ENCODE measurements at regions not wholly inside any gene's neighbourhood (a gene's known extent, or its start where the extent isn't known, plus 50 kb on each side); places are given as distances from the start of the nearest gene placed in this dataset.
"Not testable (repeated sequence)": the region's sequence is repeated elsewhere in the genome, so short reads cannot be mapped to it uniquely, and the experiment has no call there.

DNA sequence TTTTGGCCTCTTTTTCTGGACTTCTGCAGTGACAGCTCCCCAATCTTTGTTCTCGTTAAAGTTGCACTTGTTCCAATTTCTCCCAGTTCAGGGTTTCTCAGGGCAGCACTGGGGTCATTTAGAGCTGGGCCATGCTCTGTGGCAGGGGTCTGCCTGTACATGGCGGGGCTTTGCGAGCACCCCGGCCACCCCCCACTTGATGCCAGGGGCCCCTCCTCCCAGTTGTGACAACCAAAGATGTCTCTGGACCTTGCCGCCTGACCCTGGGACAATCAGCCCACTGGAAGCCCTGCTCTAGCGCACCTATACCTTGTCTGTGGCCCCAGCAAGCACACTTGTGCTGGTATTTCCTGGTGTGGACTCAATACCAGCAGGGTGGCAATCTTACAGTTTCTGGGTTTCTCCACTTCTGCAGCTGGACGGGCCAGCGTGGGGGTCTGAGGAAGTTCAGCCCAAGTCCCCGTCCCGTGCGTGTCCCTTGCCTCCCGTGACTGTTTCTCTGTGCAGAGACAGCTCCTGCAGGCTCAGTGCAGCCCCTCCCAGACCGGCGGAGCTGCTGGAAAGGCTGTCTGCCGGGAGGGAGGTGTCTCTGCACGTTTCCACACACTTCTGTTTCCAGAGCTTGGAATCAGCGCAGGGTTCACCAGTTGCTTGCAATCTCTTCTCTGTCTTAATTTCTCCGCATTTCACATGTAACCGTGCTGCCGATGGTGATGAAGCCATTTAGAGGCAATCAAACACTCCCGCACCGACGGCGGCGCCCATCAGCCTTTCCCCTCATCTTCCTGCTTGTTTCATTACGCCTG is 1328.9 kb downstream of the BRD1 start:
- DNase-seq: no peak

DNA sequence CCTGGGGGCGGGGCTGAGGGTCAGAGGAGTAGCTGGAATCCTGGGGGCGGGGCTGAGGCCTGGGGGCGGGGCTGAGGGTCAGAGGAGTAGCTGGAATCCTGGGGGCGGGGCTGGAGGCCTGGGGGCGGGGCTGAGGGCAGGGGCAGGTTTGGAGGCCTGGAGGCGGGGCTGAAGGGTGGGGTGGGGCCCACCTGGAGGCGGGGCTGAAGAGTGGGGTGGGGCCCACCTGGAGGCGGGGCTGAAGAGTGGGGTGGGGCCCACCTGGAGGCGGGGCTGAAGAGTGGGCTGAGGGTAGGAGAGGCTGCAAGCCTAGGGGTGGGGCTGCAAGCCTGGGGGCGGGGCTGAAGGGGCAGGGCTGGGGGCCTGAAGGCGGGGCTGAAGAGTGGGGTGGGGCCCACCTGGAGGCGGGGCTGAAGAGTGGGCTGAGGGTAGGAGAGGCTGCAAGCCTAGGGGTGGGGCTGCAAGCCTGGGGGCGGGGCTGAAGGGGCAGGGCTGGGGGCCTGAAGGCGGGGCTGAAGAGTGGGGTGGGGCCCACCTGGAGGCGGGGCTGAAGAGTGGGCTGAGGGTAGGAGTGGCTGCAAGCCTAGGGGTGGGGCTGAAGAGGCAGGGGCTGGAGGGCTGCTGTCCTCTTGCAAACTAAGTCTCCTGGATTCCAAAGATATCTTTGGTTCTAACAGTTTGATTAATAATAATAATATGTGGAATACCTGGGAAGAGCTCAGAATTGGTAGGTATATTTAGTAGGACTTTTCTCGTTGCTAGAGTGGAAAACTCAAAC is 1329.7 kb downstream of the BRD1 start:
- not testable (repeated sequence) for DNase-seq

DNA sequence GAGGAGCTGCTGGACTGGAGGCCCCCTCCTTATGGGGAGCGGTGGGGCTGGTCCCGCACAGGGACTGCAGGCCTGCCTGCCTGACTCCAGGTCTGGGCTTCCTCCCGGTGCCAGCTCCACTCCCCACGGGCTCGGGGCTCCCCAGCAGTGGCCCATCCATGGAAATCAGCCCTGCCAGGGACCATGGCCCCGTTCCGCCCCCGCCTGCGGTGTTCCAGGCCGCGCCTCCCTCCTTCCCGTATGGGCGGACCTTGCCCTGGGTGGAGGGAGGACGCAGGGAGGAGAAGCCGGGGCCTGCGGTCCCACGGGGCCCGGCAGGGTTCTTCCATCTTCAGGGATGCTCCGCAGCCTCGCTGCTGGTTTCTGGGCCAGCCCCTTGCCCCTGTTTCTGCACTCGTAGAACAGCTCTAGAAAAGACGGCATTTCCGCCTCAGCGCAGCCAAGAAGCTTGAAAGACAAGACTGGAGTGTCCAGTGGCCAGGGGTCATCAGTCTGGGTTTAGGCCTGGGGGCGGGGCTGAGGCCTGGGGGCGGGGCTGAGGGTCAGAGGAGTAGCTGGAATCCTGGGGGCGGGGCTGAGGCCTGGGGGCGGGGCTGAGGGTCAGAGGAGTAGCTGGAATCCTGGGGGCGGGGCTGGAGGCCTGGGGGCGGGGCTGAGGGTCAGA is 1330.6 kb downstream of the BRD1 start:
- DNase-seq: no peak

DNA sequence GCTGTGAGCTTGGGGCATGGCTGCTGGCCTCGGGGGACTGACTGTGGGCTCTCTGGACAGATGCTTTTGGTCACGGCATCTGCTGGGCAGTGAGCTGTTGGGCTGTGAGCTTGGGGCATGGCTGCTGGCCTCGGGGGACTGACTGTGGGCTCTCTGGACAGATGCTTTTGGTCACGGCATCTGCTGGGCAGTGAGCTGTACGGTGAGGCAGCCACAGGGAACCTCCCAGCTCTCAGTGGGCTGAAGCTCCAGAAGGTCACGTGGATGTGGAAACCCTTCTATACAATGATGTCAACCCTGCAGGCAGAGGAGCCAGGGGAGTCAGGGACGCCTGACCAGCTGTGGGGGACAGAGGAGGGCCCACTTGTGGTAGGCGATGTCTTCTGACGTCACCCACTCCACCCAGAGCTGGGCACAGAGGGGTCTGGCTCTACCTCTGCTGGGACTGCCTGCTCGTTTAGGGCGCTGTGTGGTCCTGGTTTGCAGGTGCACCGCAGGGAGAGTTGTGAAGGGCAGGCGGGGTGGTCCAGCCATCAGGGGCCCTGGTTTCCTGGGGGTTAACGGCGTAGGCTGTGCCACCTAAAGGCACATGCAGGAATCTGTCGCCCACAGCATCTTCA is 1331.3 kb downstream of the BRD1 start:
- DNase-seq: no peak

DNA sequence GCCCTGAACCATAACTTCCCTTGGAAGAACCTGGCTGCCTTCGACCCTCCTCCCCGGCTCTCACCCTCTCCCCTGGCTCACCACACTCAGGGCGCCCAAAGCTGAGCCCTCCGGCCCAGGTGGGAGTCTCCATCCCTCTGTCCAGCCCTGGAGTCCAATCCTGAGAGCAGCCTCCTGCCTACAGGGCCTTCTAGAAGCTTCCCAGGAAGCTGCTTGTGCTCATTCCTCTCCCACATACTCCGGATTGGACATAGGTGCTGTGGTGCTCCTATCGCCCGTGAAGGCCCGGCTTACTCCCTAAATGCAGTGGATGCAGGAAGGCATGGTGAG is 1332.0 kb downstream of the BRD1 start:
- no peak for DNase-seq

DNA sequence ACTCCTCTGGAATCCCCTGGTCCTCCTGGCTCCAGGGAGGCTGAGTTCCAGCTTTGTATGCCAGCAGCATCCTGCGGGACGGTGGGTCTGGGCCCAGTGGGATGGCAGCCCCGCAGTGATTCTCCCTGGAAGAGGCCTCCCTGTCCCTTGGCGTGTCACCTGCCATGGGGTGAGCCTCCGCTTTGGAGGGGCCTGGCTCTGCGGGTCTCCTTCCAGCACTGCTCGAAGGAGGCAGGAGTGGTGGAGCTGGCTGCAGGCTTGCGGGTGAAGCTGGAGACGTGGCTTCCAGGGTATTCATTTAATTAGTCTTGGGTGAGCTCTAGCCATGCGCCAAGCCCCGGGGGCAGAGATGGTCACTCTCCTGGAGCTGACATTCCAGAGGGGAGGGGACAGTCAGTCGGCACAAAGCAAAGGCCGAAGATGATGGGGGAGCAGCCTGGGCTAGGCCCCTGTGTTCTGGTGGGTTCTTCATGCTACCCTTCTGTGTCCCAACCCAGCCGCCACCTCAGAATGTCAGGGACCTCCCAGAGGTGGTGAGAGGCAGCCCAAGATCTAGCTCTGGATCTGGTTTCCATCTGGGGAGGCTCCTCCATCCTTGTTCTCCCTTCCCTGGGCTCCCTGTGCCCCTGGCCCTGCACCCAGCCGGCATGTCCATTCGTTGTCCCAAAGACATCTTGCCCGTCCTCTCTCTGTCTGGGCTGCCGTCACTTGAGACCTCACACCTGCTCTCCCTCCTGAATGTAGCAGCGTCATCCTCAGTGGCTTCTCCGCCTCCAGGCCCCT is 1332.5 kb downstream of the BRD1 start:
- DNase-seq: no peak

DNA sequence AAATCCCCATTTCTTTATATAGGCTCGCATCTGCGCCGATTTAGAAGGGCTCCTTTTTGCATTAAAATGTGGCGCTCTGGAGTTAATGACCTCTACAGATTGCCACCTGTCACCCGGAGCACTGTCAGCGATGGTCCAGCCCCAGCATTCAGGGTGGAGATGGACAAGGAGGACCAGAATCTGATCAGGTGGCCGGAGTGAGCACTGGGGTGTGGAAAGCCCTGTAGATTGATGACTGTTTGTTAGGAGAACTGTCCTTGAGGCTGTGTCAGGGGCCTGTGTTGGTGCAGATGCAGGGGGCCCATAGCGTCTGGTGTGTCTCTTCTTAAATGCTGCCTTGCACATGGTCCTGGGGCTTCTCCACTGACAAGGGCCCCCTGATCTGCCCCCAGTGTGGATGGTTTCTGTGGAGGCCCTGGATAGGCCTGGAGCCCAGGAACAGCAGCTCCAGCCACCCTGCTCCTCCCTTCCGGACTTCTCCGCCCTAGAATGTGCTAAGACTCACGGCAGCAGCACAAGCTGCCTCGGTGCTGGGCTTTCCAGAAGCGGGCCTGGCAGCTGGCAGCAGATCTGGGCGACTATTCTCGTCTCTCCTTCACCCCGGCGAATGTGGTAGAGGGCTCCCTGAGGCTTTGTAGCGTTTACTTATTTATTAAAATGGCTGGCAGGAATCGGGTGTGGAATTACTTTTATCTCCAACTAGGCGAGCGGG is 1333.3 kb downstream of the BRD1 start:
- DNase-seq: no peak

DNA sequence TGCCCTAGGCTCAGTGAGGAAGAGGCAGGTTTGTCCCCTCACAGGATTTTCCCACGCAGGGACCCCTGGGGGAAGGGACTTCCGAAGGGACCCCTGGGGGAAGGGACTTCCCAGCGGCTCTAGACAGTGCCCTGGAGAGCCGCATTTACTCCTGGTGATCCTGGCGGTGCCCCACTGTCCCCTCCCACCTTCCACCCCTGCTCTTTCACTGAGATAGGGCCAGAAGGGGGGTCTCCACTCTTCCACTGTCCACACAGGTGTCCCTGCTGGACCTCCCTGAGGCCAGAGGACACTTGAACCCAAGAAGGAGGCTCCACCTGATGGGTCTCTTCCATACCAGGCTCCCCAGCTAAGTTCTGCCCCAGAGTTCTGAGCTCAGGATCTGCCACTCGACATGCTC is 1333.9 kb downstream of the BRD1 start:
- no peak for DNase-seq

DNA sequence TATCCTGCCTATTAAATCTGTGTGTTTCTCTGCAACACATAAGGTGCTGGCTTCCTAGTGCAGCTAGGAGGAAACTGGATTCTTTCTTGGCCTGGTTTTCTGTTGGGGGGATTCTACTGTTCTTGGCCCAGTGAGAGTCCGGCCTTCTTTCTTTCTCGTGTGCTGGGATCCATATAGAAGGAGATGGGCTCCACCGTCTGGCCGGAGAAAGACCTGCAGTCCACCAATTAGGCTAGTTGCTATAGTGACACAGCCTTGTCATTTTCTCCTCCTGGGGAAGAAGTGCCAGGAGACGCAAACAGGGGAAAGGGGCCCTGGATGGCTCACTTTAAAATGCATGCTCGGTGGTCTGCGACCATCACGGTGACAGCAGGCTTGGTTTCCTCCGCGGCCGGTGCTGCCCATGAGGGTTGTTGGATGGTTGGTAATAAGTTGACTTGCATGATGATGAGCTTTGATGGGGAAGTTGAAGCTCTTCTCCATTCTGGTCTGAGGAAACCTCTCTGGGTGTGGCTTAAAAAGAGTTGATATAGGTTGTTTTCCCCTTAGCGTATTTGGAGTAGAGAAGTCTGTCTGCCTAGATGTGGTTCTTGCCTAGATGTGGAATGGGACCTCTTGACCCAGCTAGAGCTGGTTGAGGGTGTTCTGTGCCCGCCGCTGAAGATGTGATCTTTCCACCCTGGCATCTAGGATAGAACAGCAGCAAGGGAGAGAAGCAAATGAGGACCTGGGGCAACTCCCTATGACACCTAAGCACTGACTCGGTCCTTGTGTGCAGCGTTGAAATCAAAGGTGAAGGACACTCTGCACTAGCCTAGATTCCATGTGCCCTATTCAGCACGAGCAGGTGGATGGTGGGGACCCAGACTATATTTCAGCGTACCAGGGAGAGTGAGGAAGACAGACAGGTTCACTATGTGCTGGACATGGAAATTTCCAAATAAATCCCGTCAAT is 1335.0 kb downstream of the BRD1 start:
- no peak for DNase-seq

DNA sequence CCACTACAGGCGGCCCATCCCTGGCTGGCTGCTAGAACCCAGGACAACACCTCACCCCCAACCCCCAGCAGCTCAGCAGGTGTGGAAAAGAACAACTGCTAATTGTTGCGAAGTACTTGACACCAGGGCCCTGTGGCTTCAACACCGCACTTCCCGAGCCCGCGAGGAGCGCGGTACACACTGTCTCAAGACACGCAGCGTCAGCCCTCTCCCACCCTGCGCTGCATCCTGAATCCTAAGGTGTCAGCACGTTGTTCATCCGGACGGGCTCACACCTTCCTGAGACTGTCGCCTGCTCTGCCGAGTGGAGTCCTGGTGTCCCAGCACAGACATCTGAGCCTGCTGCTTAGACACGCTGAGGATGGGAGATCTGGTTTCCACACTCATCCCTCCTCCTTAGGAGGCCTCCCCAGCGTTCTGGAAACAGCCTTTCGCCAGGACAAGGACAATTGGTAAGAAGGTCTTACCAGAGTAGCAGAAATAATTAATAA is 1336.2 kb downstream of the BRD1 start:
- no peak for DNase-seq

DNA sequence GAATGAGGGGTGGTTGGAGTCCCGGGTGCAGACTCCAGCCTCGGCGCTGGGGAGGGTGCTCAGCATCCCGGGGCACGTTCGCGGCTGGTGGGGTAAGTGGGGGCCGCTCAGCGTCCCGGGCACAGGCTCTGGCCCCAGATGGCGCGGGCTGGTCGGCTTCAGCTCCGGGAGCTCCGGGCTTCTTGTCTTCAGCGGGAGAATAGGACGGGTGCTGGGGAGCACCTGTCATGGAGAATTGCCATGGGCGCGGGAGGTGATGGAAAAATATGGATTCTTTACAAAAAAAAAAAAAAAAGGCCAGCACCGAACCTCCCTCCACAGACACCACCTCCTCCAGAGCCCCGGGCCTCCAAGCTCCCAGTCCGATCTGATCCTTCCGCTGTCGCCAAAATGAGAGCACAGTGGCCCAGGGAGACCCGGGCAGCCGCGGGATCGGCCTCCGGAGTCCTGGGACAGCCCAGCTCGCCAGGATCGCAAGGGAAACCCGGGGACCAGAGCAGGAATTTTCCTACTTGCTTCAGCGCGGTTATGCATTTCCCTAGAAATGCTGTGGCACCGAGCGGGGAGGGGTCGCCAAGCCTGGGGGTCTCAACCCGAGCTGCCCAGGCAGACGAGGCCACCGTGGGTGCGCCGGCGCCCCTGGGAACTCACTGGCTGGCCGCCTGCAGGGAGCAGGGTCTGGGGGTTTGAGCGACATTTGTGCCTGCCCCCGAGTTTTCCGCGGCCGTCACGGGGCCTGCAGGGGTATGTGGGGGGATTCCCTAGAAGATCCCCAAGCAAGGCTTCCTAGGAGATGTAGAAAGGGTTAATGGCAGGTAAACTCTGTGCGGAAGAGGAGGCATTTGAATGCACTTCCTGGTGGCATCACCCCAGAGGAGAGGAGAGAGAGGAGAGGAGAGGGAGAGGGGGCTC is 1336.9 kb downstream of the BRD1 start:
- DNase-seq: no peak

DNA sequence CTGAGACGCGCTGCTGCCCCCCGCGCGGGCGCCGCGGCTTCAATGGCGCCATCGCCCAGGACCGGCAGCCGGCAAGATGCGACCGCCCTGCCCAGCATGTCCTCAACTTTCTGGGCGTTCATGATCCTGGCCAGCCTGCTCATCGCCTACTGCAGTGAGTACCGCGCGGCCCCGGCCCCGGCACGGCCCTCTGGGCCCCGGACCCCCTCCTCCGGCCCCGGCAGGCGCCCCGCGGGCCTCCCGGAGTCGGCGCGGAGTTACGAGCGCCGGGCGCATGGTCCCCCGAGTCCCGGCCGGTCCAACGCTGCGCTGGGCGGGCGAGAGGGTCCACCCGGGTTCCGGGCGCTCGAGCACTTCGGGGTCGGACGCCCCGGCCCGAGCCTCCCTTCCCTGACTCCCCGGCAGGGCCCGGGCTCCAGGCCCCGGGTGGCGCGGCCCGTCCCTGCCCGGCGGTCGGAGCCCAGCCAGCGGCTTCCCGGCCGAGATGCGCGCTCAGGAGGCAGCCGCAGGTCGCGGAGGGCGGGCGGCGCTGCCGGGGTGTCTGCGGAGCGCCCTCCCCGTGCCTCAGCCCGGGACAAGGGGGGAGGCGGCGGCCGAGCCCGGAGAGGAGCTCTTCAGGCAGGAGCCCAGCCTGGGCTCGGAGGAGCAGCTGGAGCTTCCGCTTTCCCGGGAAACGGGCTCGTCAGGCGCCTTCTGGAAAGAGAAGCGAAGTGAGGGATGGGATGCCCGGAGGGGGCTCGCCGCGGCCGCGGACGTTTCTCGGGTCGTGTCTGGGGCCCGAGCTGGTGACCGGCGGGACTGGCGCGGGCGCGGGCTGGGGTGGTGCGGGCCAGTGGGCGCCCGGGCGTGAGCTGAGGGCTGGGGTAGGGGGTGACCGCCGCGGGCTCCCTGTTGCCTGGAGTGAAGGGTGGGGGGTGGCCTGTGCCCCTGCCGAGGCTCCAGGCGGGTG is 1337.8 kb downstream of the BRD1 start:
- no peak for DNase-seq

DNA sequence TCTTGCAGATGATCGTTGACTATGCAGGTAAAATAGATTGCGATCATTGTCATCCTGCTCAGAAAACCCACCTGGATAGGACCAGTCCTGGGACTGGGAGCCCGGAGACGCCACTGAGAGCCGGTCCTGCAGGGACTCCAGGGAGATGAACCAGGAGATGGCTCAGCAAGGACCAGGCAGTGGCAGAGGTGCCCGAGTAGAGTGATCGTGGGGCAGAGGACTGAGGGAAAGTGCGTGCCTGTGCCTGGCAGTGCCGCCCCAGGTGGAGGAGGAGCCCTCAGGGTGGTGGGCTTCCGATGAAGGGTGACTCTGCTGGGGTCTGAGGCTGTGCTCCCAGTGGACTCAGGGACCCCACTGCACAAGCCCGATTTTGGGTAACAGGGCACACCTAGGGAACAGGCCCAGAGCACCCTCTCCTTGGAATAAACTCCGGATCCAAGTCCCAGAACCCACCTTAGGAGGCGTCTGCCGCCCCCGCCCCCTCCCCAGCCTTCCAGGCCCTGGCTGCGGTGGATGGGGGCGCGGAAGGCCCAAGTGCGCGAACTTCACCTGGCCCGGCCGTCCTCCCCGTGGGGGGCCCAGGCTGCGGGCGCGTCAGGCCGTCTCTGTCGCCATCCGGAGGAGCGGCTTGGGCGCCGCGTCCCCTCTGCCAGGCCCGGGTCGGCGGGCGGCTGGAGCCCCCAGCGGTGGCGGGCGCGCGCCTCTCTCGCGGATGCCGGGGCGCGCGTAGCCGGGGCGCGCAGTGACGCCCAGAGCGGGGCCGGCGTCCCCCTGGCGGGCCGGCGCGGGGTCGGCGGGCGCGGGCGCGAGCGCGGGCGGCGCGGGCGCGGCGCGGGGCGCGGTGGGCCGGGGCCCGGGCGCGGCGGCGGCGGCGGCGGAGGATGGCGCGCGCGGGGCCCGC is 1338.8 kb downstream of the BRD1 start:
- DNase-seq: no peak

DNA sequence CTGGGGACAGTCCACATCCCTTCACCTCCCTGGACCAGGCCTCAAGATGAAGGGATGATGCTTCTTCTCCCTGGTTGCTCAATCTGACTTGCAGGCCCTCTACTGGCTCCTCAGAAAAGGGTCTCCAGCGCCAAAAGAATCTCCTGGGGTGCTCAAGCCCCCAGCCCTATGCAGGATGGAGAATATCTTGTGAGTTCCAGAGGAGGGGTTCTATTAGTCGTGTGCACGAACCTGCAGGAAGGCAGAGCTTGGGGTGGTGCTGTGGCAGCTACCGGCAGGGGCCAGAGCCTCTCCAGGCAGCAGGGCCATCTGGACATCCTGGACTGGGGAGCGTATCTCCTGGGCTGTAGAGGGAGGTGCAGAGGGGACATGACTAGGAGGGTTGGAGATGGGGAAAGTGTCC is 1339.5 kb downstream of the BRD1 start:
- DNase-seq: no peak

DNA sequence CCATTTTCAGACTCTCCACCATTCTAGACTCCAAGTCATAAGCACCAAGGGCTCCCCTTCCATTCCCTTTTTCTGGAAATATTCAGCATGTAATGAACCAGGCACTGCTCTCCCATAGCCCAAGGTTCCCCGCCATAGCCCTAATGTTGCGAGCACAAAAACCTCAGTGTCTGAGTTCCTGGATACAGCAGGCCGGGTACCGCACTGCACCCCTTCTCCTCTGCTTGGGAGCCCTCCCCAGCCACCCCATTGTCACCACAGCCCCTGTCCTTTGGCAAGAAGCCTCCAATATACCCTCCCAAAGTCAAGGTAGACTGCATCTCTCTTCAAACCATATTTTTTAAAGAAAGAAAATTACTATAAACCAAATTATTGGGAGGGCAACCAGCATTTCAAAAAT is 1341.1 kb downstream of the BRD1 start:
- DNase-seq: no peak

DNA sequence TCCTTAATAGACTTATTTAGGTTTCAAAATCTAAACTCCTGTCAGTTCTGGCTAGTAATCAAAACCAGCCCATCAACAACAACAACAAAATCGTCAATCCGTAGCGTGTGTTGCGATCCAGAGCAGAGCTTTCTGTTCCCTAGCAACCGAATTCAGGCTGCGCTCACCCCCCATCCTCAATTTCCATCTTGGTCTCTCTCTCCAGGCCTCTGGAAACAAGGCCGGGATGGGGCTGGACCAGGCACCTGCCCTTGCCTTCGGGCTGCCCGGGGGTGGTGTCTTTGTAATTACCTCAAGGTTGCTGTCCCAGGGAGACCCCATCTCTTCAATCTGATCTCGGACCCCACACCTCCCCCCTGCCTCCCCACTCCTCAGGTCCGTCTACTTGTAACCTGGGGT is 1341.5 kb downstream of the BRD1 start:
- DNase-seq: no peak

Data from NCI-H1417 treated with DMSO at 0.1 percent for 48 hours (cell line).